ENCODE measurements at regions not wholly inside any gene's neighbourhood (a gene's known extent, or its start where the extent isn't known, plus 50 kb on each side); places are given as distances from the start of the nearest gene placed in this dataset.
"Not testable (repeated sequence)": the region's sequence is repeated elsewhere in the genome, so short reads cannot be mapped to it uniquely, and the experiment has no call there.

DNA sequence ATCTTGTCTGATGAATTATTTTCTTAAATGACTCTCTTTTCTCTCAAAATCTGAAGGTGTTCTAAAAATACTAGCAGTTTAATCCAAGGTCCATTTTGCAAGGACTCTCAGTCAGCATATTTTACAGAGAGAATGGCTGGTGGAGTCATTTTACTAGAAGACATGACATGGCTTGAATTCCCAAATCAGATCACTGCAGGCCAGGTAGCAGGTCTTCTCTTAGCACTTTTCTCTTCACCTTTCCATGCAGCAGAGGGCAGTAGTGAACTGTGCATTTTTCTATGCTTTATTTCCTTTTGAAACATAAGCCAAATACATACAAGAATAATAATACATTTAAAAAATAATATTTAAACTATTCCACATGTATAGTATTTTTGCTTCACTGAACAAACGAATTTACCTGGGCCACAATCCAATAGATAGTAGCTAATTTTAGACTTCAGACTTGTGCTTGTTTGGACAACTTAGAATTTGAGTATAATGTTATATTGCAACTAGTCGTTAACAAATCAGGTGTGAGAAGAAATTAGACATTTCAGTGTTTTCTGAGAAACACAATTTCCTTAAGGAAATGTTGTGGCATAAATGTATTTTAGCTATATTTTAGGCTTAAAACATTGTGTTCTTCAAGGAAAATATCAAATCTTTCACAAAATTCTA lies 289.4 kb upstream of the DAB2 start:
- DNase-seq (ENCODE audit: low read depth in 2 of 3, low spot score in 2 of 3): no peak

DNA sequence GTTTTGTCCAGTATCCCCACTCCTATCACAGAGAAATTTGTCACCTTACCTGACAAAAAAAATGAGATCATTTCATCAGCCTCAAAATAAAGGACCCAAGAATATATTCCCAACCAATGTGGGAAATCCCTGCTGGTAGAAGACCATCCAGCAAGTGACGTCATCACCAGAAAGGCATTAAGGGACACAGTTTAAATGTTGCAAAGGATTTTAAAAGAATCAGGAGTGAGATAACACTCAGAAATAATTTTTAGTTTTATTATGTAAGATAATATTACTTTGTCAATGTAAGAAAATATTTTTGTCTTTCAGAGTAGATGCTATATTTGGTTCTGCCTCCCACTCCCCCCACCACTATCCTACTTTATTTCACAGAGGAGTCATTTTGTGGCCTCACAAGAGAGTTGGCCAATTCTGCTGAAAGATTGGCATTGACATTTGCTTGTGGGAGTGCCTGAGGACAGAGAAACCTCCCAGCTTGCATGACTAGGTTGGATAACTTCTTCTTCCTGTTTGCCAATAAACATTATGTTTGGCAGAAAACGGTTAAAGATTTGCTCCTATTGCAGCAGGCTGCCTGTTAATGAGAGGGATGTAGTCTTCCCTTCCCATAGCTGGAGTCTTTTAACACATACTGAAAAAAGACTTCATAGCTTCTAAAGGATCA lies 288.6 kb upstream of the DAB2 start:
- DNase-seq (ENCODE audit: low read depth in 2 of 3, low spot score in 2 of 3): no peak

DNA sequence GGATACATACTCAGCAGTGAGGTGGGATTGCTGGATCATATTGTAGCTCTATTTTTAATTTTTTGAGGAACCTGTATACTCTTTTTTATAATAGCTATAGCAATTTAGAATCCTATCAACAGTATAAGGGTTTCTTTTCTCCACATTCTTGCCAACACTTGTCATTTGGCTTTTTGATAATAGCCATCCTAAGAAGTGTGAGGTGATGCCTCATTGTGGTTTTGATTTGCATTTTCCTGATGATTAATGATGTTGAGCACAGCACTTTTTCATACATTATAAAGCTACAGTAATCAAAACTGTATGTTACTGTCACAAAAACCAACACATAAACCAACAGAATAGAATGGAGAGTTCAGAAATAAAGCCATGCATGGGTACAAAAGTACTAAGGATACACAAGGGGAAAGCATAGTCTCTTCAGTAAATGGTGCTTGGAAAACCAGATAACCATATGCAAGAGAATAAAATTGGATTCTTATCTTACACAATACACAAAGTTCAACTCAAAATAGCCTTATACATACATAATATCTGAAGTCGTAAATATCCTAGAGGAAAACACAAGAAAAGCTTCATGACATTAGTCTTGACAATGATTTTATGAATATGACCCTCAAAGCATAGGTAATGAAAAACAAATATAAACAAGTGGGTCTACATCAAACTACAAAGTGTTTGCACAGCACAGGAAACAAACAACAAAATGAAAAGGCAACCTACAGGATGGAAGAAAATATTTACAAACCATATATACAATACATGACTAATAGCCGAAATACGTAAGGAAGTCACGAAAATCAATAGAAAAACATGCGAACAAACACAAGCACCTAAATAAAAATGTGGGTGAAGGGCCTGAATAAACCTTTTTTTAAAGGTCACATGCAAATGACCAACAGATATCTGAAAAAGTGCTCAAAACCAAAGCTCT lies 287.8 kb upstream of the DAB2 start:
- DNase-seq (ENCODE audit: low read depth in 2 of 3, low spot score in 2 of 3): no peak

DNA sequence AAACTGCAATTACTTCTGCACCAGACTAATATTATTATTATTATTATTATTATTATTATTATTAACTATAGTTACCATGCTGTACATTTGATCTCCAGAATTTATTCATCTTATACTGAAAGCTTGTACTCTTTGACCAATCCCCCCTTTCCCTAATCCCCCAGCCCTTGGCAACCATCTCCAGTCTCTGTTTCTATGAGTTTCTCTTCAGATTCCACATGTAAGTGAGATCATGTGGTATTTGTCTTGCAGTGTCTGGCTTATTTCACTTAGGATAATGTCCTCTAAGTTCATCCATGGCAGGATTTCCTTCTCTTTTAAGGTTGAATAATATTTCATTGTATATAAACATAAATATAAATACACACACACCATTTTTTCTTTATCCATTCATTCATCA lies 287.0 kb upstream of the DAB2 start:
- no peak for DNase-seq (ENCODE audit: low read depth in 2 of 3, low spot score in 2 of 3)

DNA sequence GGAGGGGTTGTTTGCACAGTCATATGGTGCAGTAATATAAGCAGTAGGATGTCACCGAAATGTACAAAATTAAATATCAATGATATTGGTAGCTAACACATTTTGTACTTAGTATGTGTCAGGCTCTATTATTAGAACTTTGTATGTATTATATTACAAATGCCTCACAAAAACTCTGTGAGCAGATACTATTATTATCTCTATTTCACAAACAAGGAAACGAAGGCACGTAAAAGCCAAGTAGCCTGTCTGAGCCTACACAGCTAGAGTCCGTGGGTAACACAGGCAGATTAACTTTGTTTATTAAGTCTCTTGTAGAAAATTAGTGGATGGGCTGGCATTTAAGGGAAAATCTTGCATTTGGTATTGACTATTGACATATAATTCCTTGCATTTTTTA lies 284.3 kb upstream of the DAB2 start:
- DNase-seq (ENCODE audit: low read depth in 2 of 3, low spot score in 2 of 3): no peak

DNA sequence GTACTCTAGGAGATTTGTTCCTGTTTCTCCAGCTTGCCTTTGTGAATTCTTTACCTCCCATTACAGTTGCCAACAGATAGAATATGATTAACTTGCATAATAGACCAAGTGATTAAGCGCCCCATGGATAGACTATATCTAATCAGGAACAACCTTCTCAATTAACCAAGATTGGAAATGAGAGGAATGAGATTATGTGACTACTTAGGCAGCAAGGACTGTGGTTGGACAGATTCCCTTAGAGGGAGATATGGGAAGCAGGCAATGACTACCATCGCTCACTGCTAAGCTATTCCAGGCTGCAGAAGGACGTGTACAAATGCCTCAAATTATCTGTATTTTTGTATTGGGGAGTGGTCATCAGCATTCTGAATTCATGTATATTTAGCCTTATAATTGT lies 278.1 kb upstream of the DAB2 start:
- no peak for DNase-seq (ENCODE audit: low read depth in 2 of 3, low spot score in 2 of 3)

DNA sequence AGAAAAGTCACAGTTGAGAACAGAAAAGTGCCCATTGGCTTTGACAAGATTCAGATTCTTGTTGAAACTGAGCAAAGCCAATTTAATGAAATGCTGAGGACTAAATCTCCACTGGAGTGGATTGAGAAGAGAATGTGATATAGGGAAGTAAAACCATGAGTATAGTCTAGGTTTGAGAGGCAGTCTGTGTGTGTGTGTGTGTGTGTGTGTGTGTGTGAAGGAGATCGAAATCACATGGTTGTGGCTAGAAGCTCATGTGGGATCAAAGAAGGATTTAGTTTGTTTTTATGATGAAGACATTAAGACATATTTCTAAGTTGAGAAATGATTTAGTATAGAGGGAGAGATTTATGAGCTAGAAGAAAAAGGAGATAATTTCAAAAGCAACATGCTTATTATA lies 275.7 kb upstream of the DAB2 start:
- DNase-seq (ENCODE audit: low read depth in 2 of 3, low spot score in 2 of 3): no peak

DNA sequence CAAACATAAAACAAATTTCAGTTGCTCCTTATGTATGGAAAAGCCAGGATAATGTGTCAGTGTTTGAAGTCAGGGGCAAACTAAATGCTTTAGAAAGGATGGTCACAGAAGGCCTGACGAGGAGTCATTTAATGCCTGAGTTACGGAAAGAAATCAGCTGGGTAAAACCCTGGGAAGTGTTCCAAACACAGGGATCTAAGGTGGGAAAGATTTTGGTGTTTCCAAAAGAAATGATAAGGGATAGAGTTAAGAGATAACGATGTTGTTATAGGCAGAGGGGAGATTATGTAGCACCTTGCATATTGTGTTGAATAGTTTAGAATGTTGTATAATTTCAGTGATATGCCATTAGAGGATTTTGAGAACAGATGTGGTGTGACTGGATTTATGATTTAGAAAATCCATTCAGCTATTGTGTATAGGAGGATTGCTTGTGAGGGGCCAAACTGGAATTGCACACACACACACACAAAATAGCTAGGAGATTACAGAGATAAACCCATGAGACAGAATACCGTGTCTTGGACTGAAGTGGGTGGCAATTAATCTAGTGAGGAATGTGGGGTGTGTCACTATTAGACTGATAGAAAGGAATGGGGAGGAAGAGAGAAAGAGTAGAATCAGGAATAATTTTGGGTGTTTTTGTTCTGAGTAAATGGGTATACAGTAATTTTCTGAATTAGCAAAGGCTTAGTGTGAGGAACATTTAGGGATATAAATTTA lies 274.2 kb upstream of the DAB2 start:
- DNase-seq (ENCODE audit: low read depth in 2 of 3, low spot score in 2 of 3): no peak

DNA sequence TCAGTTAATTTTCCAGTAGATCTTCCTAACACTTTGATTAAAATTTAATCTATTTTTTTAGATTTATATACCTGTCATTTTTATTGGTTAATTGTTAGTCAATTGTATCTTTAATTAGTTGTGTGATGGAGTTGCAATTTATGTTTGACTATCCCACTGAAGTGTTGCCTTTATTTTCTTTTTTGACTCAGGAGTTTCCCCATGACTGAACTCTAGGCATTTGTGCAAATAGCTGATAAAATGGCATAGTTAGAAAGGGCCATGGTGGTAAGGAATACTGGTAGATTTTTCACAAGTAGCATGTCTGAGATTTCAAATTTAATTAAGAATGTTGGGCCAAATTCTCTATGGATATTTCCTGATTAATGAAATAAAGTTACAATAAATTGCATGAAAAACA lies 273.1 kb upstream of the DAB2 start:
- no peak for DNase-seq (ENCODE audit: low read depth in 2 of 3, low spot score in 2 of 3)

DNA sequence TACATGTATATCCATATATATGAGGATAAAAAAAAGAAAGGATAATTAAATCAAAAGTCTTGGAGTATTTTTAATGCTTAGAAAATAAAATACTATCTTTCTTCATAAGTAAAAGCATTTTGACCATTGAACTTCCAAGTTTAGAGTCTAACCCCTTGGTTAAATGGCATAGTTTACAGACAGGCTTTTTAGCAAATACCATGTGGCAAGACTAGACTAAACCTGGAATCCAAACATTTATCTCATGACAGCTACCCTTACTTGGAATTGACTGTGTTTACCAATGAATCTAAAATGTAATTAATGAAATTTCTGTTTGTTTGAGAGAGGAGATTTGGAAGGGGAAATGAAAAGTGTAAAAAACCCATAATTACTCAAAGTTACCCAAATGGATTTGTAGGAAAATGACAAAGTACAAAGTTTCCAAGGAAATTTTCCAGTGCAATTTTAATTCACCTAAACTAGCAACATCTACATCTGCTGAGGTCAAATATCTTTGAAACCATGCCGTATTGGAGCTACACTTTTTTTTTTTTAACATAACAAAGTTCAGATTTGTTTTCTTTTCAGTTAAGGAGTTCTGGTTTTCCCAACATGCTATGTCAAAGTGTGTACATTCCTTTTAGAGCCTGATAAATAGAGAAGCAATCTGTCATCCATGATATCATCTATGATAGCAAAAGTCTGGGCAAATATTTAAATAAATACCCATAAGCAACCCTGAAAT lies 272.1 kb upstream of the DAB2 start:
- DNase-seq (ENCODE audit: low read depth in 2 of 3, low spot score in 2 of 3): no peak

DNA sequence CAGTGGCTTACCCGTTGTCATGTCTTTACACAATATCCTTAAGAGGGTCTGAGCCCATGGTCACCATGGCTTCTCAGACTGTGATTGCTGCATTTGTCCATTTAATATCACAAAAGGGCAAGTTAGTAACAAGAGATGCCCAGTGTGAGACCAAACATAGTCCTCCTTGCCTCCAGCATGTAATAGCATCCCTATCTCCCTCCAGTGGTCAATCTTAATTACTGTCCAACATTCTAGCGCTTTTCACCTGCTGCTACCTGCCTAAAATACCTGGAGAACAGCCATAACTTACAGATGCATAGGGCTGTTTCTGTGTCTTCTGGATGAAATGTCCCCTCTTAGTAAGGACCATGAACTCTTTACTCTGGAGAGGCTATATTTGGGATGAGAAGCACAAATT lies 267.2 kb upstream of the DAB2 start:
- no peak for DNase-seq (ENCODE audit: low read depth in 2 of 3, low spot score in 2 of 3)

DNA sequence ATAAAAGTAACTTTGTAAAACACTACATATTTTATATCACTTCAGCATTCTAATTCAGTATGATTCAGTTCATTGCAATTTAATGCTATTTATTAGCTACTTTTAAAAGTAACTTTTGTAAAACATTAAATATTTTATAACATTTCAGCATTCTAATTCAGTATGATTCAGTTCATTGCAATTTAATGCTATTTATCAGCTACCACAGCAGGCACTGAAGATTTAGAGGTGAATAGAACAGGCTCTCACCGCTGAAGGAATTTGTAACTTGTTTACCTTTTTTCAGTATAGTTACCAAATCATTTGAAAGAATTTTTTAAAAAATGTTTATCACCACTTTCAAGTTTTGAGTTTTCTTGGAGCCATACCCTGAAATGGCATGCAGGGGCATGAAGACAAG lies 266.4 kb upstream of the DAB2 start:
- DNase-seq (ENCODE audit: low read depth in 2 of 3, low spot score in 2 of 3): no peak

DNA sequence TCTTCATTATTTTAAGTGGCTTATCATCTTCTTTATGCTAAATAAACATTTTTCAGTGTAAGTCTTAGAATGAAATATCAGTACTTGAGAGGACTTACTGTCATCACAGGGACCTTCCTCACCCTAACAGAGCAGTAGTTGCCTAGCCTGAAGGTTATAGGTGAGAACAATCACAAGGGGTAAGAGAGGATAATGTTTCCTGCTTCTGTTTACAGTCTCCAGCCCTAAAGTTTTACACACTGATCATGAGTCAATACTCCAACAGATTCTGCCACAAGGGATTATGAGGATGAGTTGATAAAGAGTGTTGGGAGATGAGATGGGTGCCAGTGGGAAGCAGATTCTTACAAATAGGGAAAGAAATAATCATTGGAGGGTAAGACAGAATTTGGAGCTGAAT lies 265.1 kb upstream of the DAB2 start:
- no peak for DNase-seq (ENCODE audit: low read depth in 2 of 3, low spot score in 2 of 3)

DNA sequence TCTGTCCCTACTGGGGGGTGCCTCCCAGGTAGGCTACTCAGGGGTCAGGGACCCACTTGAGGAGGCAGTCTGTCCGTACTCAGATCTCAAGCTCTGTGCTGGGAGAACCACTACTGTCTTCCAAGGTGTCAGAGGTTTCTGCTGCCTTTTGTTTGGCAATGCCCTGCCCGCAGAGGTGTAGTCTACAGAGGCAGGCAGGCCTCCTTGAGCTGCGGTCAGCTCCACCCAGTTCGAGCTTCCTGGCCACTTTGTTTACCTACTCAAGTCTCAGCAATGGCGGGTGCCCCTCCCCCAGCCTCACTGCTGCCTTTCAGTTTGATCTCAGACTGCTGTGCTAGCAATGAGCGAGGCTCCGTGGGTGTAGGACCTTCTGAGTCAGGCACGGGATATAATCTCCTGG lies 263.1 kb upstream of the DAB2 start:
- not testable (repeated sequence) for DNase-seq (ENCODE audit: low read depth in 2 of 3, low spot score in 2 of 3)

DNA sequence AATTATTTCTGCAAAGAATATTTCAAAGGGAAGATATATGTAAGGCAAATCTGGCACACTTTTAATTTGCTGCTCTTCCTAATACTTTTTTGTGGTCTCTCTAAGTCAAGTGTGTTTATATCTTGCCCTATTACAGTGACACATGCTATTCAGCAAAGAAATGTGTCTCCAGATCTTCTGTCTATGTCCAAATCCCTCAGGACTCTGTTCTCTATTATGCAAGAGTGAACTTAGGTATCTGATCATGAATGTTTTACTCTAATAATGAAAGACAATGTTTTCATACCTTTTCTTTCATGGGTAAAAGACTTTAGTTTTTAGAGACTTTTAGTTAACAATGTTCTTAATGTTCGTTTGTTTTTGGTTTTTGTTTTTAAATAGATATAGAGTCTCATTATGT lies 255.4 kb upstream of the DAB2 start:
- DNase-seq (ENCODE audit: low read depth in 2 of 3, low spot score in 2 of 3): no peak

DNA sequence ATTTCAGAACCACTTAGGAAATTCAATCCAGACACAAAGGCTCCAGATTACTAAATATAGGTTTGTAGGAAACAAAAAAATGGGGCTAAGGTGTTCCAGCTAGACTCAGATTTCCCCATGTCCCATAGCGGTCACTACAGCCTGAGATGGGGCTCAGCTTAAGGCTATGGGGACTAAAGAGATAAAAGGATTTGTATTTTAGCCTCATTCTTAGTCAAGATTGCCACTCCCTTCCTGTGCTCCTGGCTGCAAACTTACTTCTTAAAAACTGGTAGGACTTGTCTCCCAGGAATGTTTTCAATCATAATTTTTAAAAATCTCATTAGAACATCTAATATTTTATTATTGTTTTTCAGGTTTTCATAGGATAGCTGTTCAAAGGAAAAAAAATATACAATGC lies 253.8 kb upstream of the DAB2 start:
- DNase-seq (ENCODE audit: low read depth in 2 of 3, low spot score in 2 of 3): no peak

DNA sequence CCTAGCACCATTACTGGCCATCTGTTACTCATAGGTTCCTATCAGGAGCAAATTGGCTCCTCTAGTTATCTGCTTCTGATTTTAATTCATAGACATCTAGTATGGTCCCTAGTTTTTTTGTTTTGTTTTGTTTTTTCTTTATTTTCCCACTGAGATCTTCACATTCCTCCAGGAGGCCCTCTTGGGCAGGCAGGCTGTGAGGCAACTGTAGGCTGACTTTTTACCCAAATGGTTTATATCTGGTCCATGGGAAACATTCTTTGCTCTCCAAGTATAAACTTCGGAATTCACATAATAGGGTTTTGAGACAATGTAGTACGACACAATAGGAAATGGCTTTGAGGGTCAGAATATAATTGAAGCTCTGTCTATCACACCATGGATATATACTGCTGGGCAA lies 250.9 kb upstream of the DAB2 start:
- no peak for DNase-seq (ENCODE audit: low read depth in 2 of 3, low spot score in 2 of 3)

DNA sequence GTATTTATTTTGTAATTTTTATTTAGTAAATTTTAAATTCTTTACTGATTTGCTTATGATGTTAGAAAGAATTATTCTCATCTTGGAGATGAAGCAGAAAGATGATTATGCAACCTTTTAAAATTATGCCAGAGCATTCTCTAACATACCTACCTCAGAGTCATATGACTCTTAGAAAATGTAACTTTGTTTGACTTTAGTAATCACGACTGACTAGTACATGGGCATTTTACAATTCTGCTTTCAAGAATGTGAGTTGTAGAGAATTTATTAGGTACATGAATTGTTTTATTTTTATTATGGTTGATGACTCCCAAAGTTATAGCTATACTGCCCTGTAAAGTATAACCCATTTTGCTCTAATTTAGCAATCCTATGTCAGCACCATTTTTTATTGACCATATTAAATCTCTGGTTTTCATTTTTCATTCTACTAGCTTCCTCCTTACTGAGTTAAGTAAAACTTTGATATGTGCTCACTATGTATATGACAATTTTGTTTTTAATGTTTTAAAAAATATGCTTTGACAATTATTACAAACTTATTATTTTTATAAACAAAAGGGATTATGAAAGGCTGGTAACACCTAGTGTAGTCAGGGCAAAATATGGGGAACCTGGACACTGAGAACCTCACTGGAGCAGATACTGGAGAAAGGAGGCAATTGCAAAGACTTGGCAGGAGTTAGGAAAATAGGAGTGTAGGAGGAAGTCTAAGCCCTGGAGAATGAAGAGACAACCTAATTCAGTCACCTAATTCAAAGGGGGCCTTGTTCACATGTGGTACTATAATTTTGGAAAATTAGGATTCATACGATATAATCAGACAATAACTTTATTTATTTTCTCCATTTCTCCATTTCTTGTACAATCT lies 249.7 kb upstream of the DAB2 start:
- no peak for DNase-seq (ENCODE audit: low read depth in 2 of 3, low spot score in 2 of 3)

DNA sequence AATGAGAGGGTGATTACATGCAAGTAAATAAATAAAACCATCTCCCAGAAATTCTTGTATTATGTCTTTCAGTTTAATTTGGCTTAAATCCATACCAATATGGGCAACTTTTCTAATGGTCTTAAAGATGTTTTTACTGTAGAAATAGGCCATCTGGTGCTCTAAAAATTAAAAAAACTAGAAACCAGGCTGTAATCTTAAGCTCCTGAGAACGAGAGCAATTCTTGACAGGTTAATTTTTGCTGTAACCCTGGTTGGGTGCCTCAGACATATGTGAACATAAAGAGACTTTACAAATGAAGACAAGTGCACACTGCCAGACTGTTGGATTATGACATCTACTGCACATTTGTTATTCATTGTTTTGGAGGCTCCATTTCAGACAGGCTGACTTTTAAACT lies 246.8 kb upstream of the DAB2 start:
- no peak for DNase-seq (ENCODE audit: low read depth in 2 of 3, low spot score in 2 of 3)

DNA sequence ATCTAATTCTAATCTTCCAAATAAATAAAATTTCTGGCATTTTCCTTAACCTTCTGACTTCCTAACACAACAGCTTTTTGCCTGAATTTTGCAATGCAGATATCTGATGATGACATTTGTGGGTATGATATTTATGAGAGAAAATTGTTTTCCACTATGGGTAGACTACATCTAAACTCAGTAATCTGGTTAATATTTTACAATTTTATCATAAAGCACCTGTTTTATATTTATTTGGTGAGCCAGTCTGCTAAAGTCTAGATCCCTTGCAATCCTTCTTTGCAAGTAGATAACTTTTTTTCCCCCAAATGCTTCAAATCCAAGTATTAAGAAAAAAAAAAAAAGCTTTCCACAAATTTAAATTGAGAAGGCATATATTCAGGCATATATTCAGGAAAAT lies 246.2 kb upstream of the DAB2 start:
- DNase-seq (ENCODE audit: low read depth in 2 of 3, low spot score in 2 of 3): no peak

All from activated CD8-positive, alpha-beta memory T cell treated with anti-CD3 and anti-CD28 coated beads for 48 hours (primary cell).